ENCODE measurements at regions not wholly inside any gene's neighbourhood (a gene's known extent, or its start where the extent isn't known, plus 50 kb on each side); places are given as distances from the start of the nearest gene placed in this dataset.

GRCh38 chr18:24985586-24985985 lies 366.4 kb downstream of the ZNF521 start:
- TF ChIP-seq POLR2A (IDR thresholded peaks at IDR 0.05; ENCODE audit: low read depth, low read length) (no peak), POLR2AphosphoS5 (IDR thresholded peaks at IDR 0.05; ENCODE audit: low read depth, low read length) (no peak), TAF1 (IDR thresholded peaks at IDR 0.05; ENCODE audit: borderline replicate concordance, low read depth, low read length) (no peak)
